ENCODE measurements at regions not wholly inside any gene's neighbourhood (a gene's known extent, or its start where the extent isn't known, plus 50 kb on each side); places are given as distances from the start of the nearest gene placed in this dataset.

- TF ChIP-seq POLR2A (IDR thresholded peaks at IDR 0.05; ENCODE audit: low read length): no peak
- TF ChIP-seq GATA1 (IDR thresholded peaks at IDR 0.05; ENCODE audit: low read depth, low read length): no peak
Measured at GRCh38 chr9:110135846-110136245, 72.1 kb downstream of the C9orf152 start.
